ENCODE measurements at regions not wholly inside any gene's neighbourhood (a gene's known extent, or its start where the extent isn't known, plus 50 kb on each side); places are given as distances from the start of the nearest gene placed in this dataset.

GRCh38 chr7:91598791-91599190 lies 281.7 kb downstream of the MTERF1 start:
- TF ChIP-seq CTCF (IDR thresholded peaks at IDR 0.05): no peak
- no peak for TF ChIP-seq EZH2 (IDR thresholded peaks at IDR 0.05; ENCODE audit: borderline replicate concordance, insufficient read depth, low read depth, low read length, poor library complexity, severe bottlenecking)
